Thoracic aorta (tissue), 2 donors: ENCODE measurements at regions not wholly inside any gene's neighbourhood (a gene's known extent, or its start where the extent isn't known, plus 50 kb on each side); places are given as distances from the start of the nearest gene placed in this dataset.
"Not testable (repeated sequence)": the region's sequence is repeated elsewhere in the genome, so short reads cannot be mapped to it uniquely, and the experiment has no call there.

ENCODE experiments used
- ATAC-seq: fragments of 150-250 bp; one replicate; pipeline ENCODE4 v1.8.0; 2017; ENCODE audit warnings: low read depth; ENCODE audit not compliant: insufficient number of reproducible peaks, low FRiP score
- DNase-seq: peaks from one replicate; pipeline ENCODE4 v3.0.0-alpha.2; 2020; ENCODE audit warnings: low spot score
- H3K27ac ChIP-seq, 2 donors: fragments of 200-600 bp; sonication (generic); 1 replicate in 1 of 2; 2 replicates in 1 of 2; pipeline ENCODE4 v1.5.1; 2016; ENCODE audit warnings: mild to moderate bottlenecking in 2 of 2, moderate library complexity in 2 of 2
- H3K27me3 ChIP-seq: fragments of 200-600 bp; sonication (generic); replicated peaks from 2 replicates; pipeline ENCODE4 v1.6.0; 2016; ENCODE audit warnings: mild to moderate bottlenecking; ENCODE audit not compliant: insufficient read depth
- H3K36me3 ChIP-seq: fragments of 200-600 bp; sonication (generic); one replicate; pipeline ENCODE4 v1.5.1; 2016
- H3K4me1 ChIP-seq, 2 donors: fragments of 200-600 bp; sonication (generic); 1 replicate in 1 of 2; 2 replicates in 1 of 2; pipeline versions ENCODE4 v1.5.1 to v1.6.0; 2016; ENCODE audit warnings: low read depth in 2 of 2, mild to moderate bottlenecking in 1 of 2; ENCODE audit not compliant: control insufficient read depth in 1 of 2
- H3K4me3 ChIP-seq: fragments of 200-600 bp; sonication (generic); 2 replicates; pipeline ENCODE4 v1.5.1; 2016; ENCODE audit warnings: mild to moderate bottlenecking
- H3K9me3 ChIP-seq: fragments of 200-600 bp; sonication (generic); 2 replicates; pipeline ENCODE4 v1.5.1; 2016
- TF ChIP-seq, protein P1 (sequence below): fragments of 200-600 bp; sonication (generic); IDR thresholded peaks from one replicate; pipeline ENCODE4 v1.5.1; 2019; ENCODE audit warnings: antibody characterized with exemption

GRCh38 chr9:63728287-63728686, 1556.7 kb downstream of the FOXD4L5 start:
- no peaks in the 10 kb centered on the region for H3K9me3 ChIP-seq

GRCh38 chr9:63708285-63708684, 1576.7 kb downstream of the FOXD4L5 start:
- ATAC-seq, result not testable (repeated sequence)

More at GRCh38 chr9:63728287-63728686, 1556.7 kb downstream of the FOXD4L5 start:
- ATAC-seq, result no peak
- TF ChIP-seq, protein P1, sequence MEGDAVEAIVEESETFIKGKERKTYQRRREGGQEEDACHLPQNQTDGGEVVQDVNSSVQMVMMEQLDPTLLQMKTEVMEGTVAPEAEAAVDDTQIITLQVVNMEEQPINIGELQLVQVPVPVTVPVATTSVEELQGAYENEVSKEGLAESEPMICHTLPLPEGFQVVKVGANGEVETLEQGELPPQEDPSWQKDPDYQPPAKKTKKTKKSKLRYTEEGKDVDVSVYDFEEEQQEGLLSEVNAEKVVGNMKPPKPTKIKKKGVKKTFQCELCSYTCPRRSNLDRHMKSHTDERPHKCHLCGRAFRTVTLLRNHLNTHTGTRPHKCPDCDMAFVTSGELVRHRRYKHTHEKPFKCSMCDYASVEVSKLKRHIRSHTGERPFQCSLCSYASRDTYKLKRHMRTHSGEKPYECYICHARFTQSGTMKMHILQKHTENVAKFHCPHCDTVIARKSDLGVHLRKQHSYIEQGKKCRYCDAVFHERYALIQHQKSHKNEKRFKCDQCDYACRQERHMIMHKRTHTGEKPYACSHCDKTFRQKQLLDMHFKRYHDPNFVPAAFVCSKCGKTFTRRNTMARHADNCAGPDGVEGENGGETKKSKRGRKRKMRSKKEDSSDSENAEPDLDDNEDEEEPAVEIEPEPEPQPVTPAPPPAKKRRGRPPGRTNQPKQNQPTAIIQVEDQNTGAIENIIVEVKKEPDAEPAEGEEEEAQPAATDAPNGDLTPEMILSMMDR, result no peak
- Histone ChIP-seq H3K36me3 (no peaks in the 10 kb centered on the region), H3K27me3 (no peaks in the 10 kb centered on the region), H3K27ac (no peak overlapping the region), H3K4me1 (no peaks in the 10 kb centered on the region), H3K4me3 (no peak overlapping the region)
- no peak for DNase-seq

DNA sequence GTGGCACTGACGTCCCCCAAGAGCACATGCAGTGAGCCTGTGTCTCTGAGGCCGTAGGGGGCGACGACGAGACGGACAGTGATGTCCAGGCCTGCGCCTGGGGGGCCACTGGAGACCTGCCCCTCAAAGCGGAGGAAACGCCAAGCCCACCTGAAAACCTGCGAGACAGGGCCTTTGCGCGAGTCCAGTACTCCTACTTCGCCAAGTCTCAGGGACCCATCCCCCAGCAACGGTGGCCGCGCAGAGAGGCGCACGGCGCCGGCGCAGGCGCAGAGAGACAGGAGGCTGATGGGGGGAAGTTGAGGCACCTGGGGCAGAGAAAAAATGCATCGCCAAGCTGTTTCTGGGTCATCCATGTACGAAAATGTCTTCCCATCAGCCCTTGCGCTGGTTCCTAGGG, 1580.6 kb downstream of the FOXD4L5 start:
- H3K4me3 ChIP-seq, H3K9me3 ChIP-seq, H3K36me3 ChIP-seq, ATAC-seq, H3K4me1 ChIP-seq, H3K27ac ChIP-seq, DNase-seq, H3K27me3 ChIP-seq: not testable (repeated sequence)

More at GRCh38 chr9:63708285-63708684, 1576.7 kb downstream of the FOXD4L5 start:
- H3K4me3 ChIP-seq, H3K36me3 ChIP-seq, H3K27ac ChIP-seq, H3K27me3 ChIP-seq, H3K9me3 ChIP-seq, H3K4me1 ChIP-seq, DNase-seq: not testable (repeated sequence)

- ATAC-seq, H3K4me1 ChIP-seq, H3K36me3 ChIP-seq, H3K9me3 ChIP-seq, H3K4me3 ChIP-seq, H3K27me3 ChIP-seq, H3K27ac ChIP-seq, DNase-seq: not testable (repeated sequence)
Measured at GRCh38 chr9:63703670-63704069, 1581.3 kb downstream of the FOXD4L5 start.

- H3K27ac ChIP-seq, ATAC-seq, H3K27me3 ChIP-seq, H3K4me1 ChIP-seq, H3K4me3 ChIP-seq, H3K9me3 ChIP-seq, H3K36me3 ChIP-seq, DNase-seq: not testable (repeated sequence)
Measured at GRCh38 chr9:63703138-63703665, 1581.8 kb downstream of the FOXD4L5 start.
